Stimulated activated naive CD8-positive, alpha-beta T cell treated with anti-CD3 and anti-CD28 coated beads, Interleukin-15, Interleukin-2, amounts not matched to agents 100 ng/mL and 50 ng/mL, for 24 hours (primary cell): ENCODE measurements at regions not wholly inside any gene's neighbourhood (a gene's known extent, or its start where the extent isn't known, plus 50 kb on each side); places are given as distances from the start of the nearest gene placed in this dataset.
"Not testable (repeated sequence)": the region's sequence is repeated elsewhere in the genome, so short reads cannot be mapped to it uniquely, and the experiment has no call there.

Experiments used
- H3K27ac Mint-ChIP-seq: one replicate; pipeline ENCODE4 v1.8.0; 2021; ENCODE audit warnings: mild to moderate bottlenecking, mixed read lengths
- H3K27me3 Mint-ChIP-seq: one replicate; pipeline ENCODE4 v1.8.0; 2021; ENCODE audit warnings: mixed read lengths
- H3K36me3 Mint-ChIP-seq: one replicate; pipeline ENCODE4 v1.8.0; 2021; ENCODE audit warnings: low read depth, mixed read lengths
- H3K4me1 Mint-ChIP-seq: one replicate; pipeline ENCODE4 v1.8.0; 2021; ENCODE audit warnings: low read depth, mixed read lengths
- H3K4me3 Mint-ChIP-seq: one replicate; pipeline ENCODE4 v1.8.0; 2021; ENCODE audit warnings: mild to moderate bottlenecking, mixed read lengths
- H3K9me3 Mint-ChIP-seq: one replicate; pipeline ENCODE4 v1.8.0; 2021; ENCODE audit warnings: mixed read lengths

DNA sequence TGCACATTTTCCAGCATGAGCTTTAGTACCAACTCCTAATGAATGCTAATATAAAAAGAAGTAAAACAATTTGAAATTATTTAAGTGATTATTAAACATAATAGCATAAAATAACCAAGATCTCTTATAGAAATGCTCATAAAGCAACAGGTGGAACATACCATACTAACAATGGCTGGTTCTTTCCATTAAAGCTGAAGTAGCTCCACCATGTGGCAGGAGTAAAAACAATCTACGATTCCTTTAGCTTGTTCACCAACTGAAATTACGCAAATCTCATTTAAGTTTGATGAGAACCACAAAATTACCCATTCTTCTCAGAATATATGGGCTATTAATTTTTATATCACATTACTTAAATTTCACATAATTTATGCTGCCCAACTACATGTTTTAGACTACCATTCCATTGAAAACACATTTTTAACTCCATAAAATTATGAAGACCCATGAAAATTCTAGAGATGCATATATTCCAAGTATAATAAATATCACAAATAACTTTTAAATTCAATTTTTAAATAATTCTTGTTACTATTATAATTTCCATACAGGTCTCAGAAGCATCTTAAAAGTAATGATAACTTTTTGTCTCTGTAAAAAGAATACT lies 213.6 kb downstream of the DAD1 start:
- Mint-ChIP-seq H3K27me3 (no peaks in the 10 kb centered on the region), H3K27ac (no peak overlapping the region), H3K4me3 (no peak overlapping the region), H3K4me1 (no peaks in the 10 kb centered on the region), H3K9me3 (no peaks in the 10 kb centered on the region), H3K36me3 (no peaks in the 10 kb centered on the region)

GRCh38 chr14:22370084-22370847 lies 218.8 kb downstream of the DAD1 start:
- Mint-ChIP-seq H3K9me3 (no peaks in the 10 kb centered on the region), H3K4me1 (no peaks in the 10 kb centered on the region), H3K27me3 (no peaks in the 10 kb centered on the region), H3K36me3 (no peaks in the 10 kb centered on the region), H3K4me3 (no peak overlapping the region), H3K27ac (no peak overlapping the region)

DNA sequence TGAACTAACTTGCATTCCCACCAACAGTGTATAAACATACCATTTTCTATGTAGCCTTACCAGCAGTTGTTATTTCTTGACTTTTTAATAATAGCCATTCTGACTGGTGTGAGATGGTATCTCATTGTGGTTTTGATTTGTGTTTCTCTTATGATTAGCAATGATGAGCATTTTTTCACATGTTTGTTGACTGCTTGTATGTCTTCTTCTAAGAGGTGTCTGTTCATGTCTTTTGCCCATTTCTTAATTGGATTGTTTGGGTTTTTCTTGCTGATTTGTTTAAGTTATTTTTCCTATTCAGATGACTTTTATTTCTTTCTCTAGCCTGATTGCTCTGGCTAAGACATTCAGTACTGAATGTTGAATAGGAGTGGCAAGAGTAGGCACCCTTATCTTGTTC lies 230.3 kb downstream of the DAD1 start:
- H3K27me3 Mint-ChIP-seq = peaks cover 8% of the 10 kb centered on the region
- no peaks in the 10 kb centered on the region for H3K4me1 Mint-ChIP-seq

DNA sequence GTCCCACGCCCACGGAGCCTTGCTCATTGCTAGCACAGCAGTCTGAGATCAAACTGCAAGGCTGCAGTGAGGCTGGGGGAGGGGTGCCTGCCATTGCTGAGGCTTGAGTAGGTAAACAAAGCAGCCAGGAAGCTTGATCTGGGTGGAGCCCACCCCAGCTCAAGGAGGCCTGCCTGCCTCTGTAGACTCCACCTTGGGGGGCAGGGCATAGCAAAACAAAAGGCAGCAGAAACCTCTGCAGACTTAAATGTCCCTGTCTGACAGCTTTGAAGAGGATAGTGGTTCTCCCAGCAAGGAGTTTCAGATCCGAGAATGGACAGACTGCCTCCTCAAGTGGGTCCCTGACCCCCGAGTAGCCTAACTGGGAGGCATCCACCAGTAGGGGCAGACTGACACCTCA lies 239.7 kb downstream of the DAD1 start:
- not testable (repeated sequence) for H3K27ac Mint-ChIP-seq, H3K36me3 Mint-ChIP-seq, H3K4me3 Mint-ChIP-seq, H3K27me3 Mint-ChIP-seq, H3K4me1 Mint-ChIP-seq, H3K9me3 Mint-ChIP-seq

More for the DNA sequence above, 230.3 kb downstream of the DAD1 start:
- H3K36me3 Mint-ChIP-seq = no peaks in the 10 kb centered on the region
- H3K4me3 Mint-ChIP-seq = no peak overlapping the region
- H3K9me3 Mint-ChIP-seq = no peaks in the 10 kb centered on the region
- no peak overlapping the region for H3K27ac Mint-ChIP-seq

- Mint-ChIP-seq H3K4me3 (no peak overlapping the region), H3K4me1 (no peaks in the 10 kb centered on the region), H3K36me3 (no peaks in the 10 kb centered on the region), H3K27ac (no peak overlapping the region), H3K9me3 (no peaks in the 10 kb centered on the region), H3K27me3 (no peaks in the 10 kb centered on the region)
These were observed 244.4 kb downstream of the DAD1 start for GRCh38 chr14:22344673-22345072.

DNA sequence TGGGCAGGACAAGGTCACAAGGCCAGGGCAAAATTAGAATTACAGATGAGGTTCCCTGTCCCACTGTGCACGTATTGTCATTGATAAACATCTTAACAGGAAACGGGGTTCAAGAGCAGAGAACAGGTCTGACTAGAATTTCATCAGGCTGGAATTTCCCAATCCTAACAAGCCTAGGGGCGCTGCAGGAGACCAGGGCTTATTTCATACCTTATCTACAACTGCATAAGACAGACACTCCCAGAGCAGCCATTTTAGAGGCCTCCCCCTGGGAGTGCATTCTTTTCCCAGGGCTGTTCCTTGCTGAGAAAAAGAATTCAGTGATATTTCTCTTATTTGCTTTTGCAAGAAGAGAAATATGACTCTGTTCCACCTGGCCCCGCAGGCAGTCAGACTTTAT lies 244.8 kb downstream of the DAD1 start:
- not testable (repeated sequence) for H3K27ac Mint-ChIP-seq, H3K27me3 Mint-ChIP-seq, H3K4me1 Mint-ChIP-seq, H3K36me3 Mint-ChIP-seq, H3K4me3 Mint-ChIP-seq, H3K9me3 Mint-ChIP-seq

DNA sequence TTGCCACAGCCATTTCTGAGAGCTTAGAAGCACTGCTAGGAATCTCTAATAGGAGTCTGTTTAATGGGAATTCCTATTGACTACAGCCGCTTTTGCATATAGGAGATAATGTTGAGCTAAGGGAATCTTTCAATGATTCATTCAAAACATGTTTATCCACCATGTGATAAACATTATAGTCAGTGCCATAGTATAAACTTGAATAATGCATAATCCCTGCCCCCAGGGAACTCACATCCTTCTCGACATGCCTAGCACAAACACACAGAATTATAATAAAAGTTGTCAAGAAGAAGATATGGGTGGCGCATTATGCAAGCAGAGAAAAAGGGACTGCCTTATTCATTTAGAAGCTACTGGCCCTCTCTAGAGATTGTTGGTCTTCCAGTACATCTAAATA lies 248.0 kb downstream of the DAD1 start:
- Mint-ChIP-seq H3K9me3 (no peaks in the 10 kb centered on the region), H3K27ac (no peak overlapping the region)

GRCh38 chr14:22338917-22339715 lies 249.9 kb downstream of the DAD1 start:
- Mint-ChIP-seq H3K4me1 (peaks cover 3% of the 10 kb centered on the region), H3K36me3 (no peaks in the 10 kb centered on the region), H3K27ac (no peak overlapping the region), H3K27me3 (no peaks in the 10 kb centered on the region), H3K4me3 (no peak overlapping the region), H3K9me3 (no peaks in the 10 kb centered on the region)

More for the DNA sequence above, 248.0 kb downstream of the DAD1 start:
- no peaks in the 10 kb centered on the region for H3K27me3 Mint-ChIP-seq
- H3K36me3 Mint-ChIP-seq = no peaks in the 10 kb centered on the region
- no peak overlapping the region for H3K4me3 Mint-ChIP-seq
- H3K4me1 Mint-ChIP-seq = peaks cover 3% of the 10 kb centered on the region

DNA sequence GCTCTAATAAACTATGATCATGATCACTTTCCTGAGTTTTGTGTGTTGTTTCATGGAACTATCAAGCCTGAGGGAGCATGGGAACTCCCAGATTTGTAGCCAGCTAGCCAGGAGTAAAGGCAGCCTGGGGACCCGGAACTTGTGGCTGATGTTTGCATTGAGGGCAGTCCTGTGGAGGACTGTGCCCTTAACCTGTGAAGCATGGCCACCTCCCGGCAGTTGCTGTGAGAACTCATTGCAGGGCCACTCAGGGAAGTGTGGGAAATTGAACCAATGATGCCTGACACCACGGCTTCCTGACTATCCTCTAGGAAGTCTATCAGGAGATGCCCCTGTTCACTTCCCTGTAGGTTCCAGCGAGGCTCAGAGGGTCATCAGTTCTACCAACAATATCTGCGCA lies 250.6 kb downstream of the DAD1 start:
- Mint-ChIP-seq H3K27me3 (no peaks in the 10 kb centered on the region), H3K4me1 (peaks cover 3% of the 10 kb centered on the region), H3K36me3 (no peaks in the 10 kb centered on the region), H3K4me3 (no peak overlapping the region), H3K27ac (no peak overlapping the region), H3K9me3 (no peaks in the 10 kb centered on the region)

DNA sequence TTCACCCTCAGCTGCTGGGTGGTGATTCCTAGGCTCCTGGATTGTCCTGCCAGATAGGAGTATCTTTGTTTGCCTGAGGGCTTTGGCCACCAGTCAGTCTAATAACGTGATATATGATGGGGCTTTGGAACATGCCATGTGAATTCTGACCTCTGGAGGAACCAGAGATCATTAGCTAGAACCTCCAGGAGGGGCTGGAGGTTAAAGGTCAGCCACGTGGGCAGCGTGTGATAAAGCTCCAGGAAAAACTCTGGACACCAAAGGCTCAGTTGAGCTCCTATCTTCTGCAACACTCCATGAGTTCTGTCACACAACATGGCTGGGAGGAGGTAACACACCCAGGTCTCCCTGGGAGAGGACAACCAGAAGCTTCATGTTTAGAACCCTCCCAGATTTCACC lies 251.1 kb downstream of the DAD1 start:
- Mint-ChIP-seq H3K9me3 (no peaks in the 10 kb centered on the region), H3K27ac (no peak overlapping the region), H3K4me3 (no peak overlapping the region), H3K27me3 (no peaks in the 10 kb centered on the region), H3K4me1 (peaks cover 3% of the 10 kb centered on the region), H3K36me3 (no peaks in the 10 kb centered on the region)

DNA sequence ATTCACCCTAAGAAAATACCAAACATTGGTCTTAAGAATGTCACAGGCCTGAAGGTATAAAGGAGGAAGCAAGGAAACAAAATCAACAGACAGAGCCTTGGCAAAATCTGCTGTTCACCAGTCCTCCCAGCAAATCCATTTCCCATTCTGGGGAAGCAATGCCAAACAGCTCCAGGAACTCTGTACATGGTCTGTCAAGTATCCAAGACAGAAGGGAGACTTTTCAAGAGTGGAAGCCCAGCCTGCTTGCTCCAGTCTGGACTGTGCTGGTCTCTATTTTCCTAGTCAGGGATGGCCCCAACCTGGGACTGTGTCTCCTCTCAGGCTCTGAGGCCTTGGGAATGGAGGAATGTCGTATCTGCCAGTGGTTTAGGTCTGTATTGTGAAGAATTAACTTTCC lies 251.5 kb downstream of the DAD1 start:
- H3K4me3 Mint-ChIP-seq = no peak overlapping the region
- no peaks in the 10 kb centered on the region for H3K9me3 Mint-ChIP-seq
- peaks cover 3% of the 10 kb centered on the region for H3K4me1 Mint-ChIP-seq
- no peaks in the 10 kb centered on the region for H3K27me3 Mint-ChIP-seq
- H3K27ac Mint-ChIP-seq = no peak overlapping the region
- H3K36me3 Mint-ChIP-seq = no peaks in the 10 kb centered on the region

DNA sequence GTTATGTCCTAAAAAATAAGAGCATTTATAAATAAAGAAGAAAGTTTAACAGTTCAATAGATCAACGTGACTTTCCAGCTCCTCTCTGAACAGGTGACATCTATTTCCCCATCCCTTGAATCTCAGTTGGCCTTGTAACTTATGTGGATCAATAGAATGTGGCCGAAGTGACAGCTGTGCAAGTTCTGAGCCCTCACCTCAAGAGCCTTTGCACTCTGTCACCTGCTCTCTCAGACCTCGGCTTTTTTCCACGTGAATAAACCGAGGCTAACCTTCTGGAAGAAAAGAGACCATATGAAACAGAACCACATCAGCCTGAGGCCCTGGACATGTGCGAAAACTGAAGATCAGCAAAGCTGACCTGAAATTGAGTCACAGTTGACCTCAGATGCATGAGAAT lies 253.0 kb downstream of the DAD1 start:
- Mint-ChIP-seq H3K36me3 (no peaks in the 10 kb centered on the region), H3K27ac (no peak overlapping the region), H3K4me3 (no peak overlapping the region), H3K27me3 (no peaks in the 10 kb centered on the region), H3K4me1 (peaks cover 3% of the 10 kb centered on the region), H3K9me3 (no peaks in the 10 kb centered on the region)

DNA sequence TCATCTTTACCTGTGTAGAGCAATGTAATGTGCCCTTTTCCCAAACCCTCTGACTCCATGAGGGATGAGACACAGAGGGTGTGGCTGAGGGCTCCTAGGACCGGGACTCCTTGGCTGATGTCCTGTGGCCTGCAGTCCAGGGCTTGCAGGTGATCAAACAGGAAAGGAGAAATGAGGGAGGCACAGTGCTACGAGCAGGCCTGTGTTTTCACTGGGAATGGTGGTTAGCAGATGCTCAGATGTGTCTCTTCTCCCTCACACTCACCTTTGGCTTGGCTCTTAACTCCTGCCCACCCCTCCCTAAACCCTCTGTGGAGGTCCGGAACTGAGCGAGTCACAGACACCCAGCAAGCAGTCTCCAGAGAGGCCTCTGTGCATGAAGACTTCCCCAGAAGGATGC lies 254.4 kb downstream of the DAD1 start:
- Mint-ChIP-seq H3K36me3 (no peaks in the 10 kb centered on the region), H3K27me3 (no peaks in the 10 kb centered on the region), H3K27ac (no peak overlapping the region), H3K4me3 (no peak overlapping the region), H3K9me3 (no peaks in the 10 kb centered on the region), H3K4me1 (peaks cover 3% of the 10 kb centered on the region)

DNA sequence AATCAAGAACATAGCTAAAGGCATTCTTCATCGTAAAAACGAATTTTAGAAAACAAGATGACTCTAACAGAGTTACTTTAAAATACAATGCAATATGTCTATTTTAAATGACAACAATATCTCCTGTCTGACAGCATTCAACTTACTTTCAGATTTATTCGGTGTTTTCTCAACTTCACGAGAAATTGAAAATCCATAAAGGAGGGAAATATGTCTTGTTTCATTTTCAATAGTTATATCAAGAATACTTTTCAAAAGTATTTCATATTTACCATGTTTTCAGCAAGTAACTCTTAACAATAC lies 254.8 kb downstream of the DAD1 start:
- Mint-ChIP-seq H3K9me3 (no peaks in the 10 kb centered on the region), H3K27me3 (no peaks in the 10 kb centered on the region), H3K36me3 (no peaks in the 10 kb centered on the region), H3K4me1 (peaks cover 3% of the 10 kb centered on the region), H3K4me3 (no peak overlapping the region), H3K27ac (no peak overlapping the region)

DNA sequence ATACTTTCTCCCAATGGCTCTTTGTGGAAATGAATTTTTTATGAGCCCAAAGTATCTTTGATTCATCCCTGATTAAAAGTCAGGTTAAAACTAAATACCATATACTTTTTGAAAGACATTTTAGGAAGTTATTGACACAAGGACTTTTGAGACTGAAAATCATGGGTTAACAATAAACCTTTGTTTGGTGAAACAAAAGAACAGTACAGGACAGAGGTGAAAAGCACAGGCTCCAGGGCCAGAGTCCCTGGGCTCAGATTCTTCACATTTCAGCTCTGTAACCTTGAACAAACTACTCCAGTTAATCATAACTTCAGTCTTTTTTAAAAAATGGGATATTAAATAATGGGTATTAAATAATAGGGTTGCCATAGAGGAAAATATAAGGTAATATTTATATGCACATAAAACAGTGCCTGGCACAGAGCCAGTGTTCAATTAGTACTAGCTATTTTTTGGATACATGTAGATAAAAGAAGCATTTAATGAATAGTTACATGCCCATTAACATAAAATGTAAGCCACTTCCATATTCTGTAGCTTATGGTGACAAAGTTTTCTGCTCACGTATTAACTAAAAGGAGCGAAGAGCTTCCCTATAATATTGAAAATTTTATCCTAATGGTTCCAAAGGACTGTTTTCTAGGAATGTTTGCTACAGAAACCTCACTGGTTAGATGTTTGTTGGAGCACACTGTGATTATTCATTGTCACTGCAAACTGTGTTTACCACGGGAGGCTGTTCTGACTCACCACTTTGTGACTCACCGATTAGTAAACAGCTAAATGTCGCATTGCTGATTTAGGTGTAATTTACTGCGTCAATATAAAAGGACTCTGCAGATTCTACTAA lies 255.4 kb downstream of the DAD1 start:
- H3K27me3 Mint-ChIP-seq = no peaks in the 10 kb centered on the region
- H3K9me3 Mint-ChIP-seq = no peaks in the 10 kb centered on the region
- H3K4me3 Mint-ChIP-seq = no peak overlapping the region
- H3K36me3 Mint-ChIP-seq = no peaks in the 10 kb centered on the region
- H3K4me1 Mint-ChIP-seq = peaks cover 3% of the 10 kb centered on the region
- H3K27ac Mint-ChIP-seq = no peak overlapping the region
